ENCODE measurements at regions not wholly inside any gene's neighbourhood (a gene's known extent, or its start where the extent isn't known, plus 50 kb on each side); places are given as distances from the start of the nearest gene placed in this dataset.
"Not testable (repeated sequence)": the region's sequence is repeated elsewhere in the genome, so short reads cannot be mapped to it uniquely, and the experiment has no call there.

DNA sequence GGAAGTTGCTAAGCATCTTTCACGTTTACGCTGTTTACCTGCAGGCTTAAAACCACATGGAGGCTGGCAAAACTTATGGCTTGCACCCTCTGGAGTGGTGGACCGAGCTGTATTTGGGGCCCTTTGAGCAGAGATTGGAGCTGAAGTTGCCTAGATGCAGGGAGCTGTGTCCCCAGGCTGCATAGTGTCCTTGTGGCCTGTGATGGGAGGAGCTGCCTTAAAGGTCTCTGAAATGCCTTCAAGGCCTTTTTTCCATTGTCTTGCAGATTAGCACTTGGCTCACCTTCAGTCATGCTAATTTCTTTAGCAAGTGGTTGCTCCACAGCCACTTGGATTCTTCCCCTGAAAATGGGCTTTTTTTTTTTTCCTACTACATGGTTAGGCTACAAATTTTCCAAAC lies 81.5 kb upstream of the CHD1 start:
- Histone ChIP-seq H3K27me3 (ENCODE audit: control insufficient read depth in 3 of 3, insufficient read depth in 3 of 3, low read length in 2 of 3) (no peaks in the 10 kb centered on the region), H3K27ac (ENCODE audit: low read depth in 1 of 2, low read length in 1 of 2) (no peak overlapping the region), H3K4me3 (no peak overlapping the region), H3K4me1 (ENCODE audit: control insufficient read depth in 5 of 5, insufficient read depth in 5 of 5, low read length in 5 of 5) (no peaks in the 10 kb centered on the region), H3K36me3 (ENCODE audit: control insufficient read depth in 4 of 4, insufficient read depth in 4 of 4, low read length in 4 of 4) (no peaks in the 10 kb centered on the region), H3K9ac (ENCODE audit: insufficient read depth in 1 of 2, low read length in 2 of 2) (no peak overlapping the region), H3K9me3 (ENCODE audit: control insufficient read depth in 4 of 4, insufficient read depth in 3 of 4, low read length in 3 of 4) (no peaks in the 10 kb centered on the region)
- DNase-seq (no peak), ATAC-seq (ENCODE audit: insufficient read depth, low FRiP score) (no peak)
- 82% methylated on average over 3 of the region's 3 CpGs; no CpG with 5 or more reads in 1 of the 2 donors for WGBS, 2 donors
- TF ChIP-seq, protein P1, sequence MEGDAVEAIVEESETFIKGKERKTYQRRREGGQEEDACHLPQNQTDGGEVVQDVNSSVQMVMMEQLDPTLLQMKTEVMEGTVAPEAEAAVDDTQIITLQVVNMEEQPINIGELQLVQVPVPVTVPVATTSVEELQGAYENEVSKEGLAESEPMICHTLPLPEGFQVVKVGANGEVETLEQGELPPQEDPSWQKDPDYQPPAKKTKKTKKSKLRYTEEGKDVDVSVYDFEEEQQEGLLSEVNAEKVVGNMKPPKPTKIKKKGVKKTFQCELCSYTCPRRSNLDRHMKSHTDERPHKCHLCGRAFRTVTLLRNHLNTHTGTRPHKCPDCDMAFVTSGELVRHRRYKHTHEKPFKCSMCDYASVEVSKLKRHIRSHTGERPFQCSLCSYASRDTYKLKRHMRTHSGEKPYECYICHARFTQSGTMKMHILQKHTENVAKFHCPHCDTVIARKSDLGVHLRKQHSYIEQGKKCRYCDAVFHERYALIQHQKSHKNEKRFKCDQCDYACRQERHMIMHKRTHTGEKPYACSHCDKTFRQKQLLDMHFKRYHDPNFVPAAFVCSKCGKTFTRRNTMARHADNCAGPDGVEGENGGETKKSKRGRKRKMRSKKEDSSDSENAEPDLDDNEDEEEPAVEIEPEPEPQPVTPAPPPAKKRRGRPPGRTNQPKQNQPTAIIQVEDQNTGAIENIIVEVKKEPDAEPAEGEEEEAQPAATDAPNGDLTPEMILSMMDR (IDR thresholded peaks at IDR 0.05; ENCODE audit: control extremely low read depth, extremely low read depth): no peak

DNA sequence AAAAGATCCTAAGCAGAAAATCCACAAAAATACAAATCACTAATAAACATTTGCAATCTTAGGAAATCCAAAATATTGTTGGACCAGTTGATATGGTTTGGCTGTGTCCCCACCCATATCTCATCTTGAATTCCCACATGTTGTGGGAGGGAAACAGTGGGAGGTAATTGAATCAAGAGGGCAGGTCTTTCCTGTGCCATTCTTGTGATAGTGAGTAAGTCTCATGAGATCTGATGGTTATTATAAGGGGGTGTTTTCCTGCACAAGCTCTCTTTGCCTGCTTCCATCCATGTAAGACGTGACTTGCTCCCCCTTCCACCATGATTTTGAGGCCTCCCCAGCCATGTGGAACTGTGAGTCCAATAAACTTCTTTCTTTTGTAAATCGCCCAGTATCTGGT lies 79.2 kb upstream of the CHD1 start:
- 89 to 90% methylated on average over 2 of the region's 2 CpGs for WGBS, 2 donors
- ATAC-seq (ENCODE audit: insufficient read depth, low FRiP score): not testable (repeated sequence)

DNA sequence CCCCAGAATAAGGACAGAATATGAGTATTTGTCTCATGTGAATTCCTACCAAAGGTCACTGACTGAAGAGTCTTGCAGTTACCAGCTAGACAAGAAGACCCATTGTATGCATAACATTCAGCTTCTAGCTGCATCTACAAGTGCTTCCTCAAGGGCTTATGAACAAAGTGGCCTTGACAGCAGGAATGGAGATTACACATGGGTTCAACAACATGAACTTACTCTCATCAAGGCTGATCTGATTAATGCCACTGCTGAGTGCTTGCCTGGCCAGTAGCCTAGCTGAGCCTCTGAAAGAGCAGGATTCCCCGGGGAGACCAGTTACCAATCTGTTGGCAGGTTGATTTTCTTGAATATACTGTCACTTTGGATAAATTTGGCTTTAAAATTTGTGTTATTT lies 76.7 kb upstream of the CHD1 start:
- H3K27me3 ChIP-seq (ENCODE audit: control insufficient read depth in 3 of 3, insufficient read depth in 3 of 3, low read length in 2 of 3): no peaks in the 10 kb centered on the region
- no peaks in the 10 kb centered on the region for H3K9me3 ChIP-seq (ENCODE audit: control insufficient read depth in 4 of 4, insufficient read depth in 3 of 4, low read length in 3 of 4)
- no peaks in the 10 kb centered on the region for H3K4me1 ChIP-seq (ENCODE audit: control insufficient read depth in 5 of 5, insufficient read depth in 5 of 5, low read length in 5 of 5)
- H3K36me3 ChIP-seq (ENCODE audit: control insufficient read depth in 4 of 4, insufficient read depth in 4 of 4, low read length in 4 of 4): no peaks in the 10 kb centered on the region
- TF ChIP-seq, protein P1 (IDR thresholded peaks at IDR 0.05; ENCODE audit: control extremely low read depth, extremely low read depth): no peak
- no peak for DNase-seq
- H3K4me3 ChIP-seq: no peak overlapping the region
- ATAC-seq (ENCODE audit: insufficient read depth, low FRiP score): no peak
- WGBS, 2 donors: 71 to 90% methylated on average over 1 of the region's 1 CpG
- no peak overlapping the region for H3K9ac ChIP-seq (ENCODE audit: insufficient read depth in 1 of 2, low read length in 2 of 2)
- no peak overlapping the region for H3K27ac ChIP-seq (ENCODE audit: low read depth in 1 of 2, low read length in 1 of 2)

More for the DNA sequence above, 79.2 kb upstream of the CHD1 start:
- not testable (repeated sequence) for H3K27me3 ChIP-seq (ENCODE audit: control insufficient read depth in 3 of 3, insufficient read depth in 3 of 3, low read length in 2 of 3); DNase-seq; H3K9ac ChIP-seq (ENCODE audit: insufficient read depth in 1 of 2, low read length in 2 of 2); H3K27ac ChIP-seq (ENCODE audit: low read depth in 1 of 2, low read length in 1 of 2); H3K4me3 ChIP-seq; H3K36me3 ChIP-seq (ENCODE audit: control insufficient read depth in 4 of 4, insufficient read depth in 4 of 4, low read length in 4 of 4); H3K4me1 ChIP-seq (ENCODE audit: control insufficient read depth in 5 of 5, insufficient read depth in 5 of 5, low read length in 5 of 5); H3K9me3 ChIP-seq (ENCODE audit: control insufficient read depth in 4 of 4, insufficient read depth in 3 of 4, low read length in 3 of 4)

DNA sequence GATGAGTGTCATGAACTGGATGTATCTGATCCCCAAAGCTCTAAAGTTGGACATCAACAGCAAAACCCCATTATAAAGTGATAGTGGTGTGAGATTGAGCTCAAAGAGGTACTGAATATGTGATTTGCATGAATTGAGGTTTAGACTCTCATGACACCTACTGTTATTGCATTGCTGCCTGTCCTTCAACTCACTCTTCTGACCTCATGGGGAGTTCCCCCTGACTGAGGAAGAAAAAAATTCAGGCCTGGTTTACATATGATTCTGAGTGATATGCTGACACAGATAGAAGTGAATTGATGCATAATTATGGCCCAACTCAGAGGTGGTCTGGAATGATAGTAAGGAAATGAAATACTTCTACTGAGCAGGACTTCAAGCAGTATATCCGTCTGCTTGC lies 76.2 kb upstream of the CHD1 start:
- no peak for DNase-seq
- Histone ChIP-seq H3K27me3 (ENCODE audit: control insufficient read depth in 3 of 3, insufficient read depth in 3 of 3, low read length in 2 of 3) (no peaks in the 10 kb centered on the region), H3K4me3 (no peak overlapping the region), H3K36me3 (ENCODE audit: control insufficient read depth in 4 of 4, insufficient read depth in 4 of 4, low read length in 4 of 4) (no peaks in the 10 kb centered on the region), H3K4me1 (ENCODE audit: control insufficient read depth in 5 of 5, insufficient read depth in 5 of 5, low read length in 5 of 5) (no peaks in the 10 kb centered on the region), H3K9me3 (ENCODE audit: control insufficient read depth in 4 of 4, insufficient read depth in 3 of 4, low read length in 3 of 4) (no peaks in the 10 kb centered on the region), H3K9ac (ENCODE audit: insufficient read depth in 1 of 2, low read length in 2 of 2) (no peak overlapping the region), H3K27ac (ENCODE audit: low read depth in 1 of 2, low read length in 1 of 2) (no peak overlapping the region)
- 45 to 97% methylated on average over 1 of the region's 1 CpG for WGBS, 2 donors
- no peak for ATAC-seq (ENCODE audit: insufficient read depth, low FRiP score)
- TF ChIP-seq, protein P1 (IDR thresholded peaks at IDR 0.05; ENCODE audit: control extremely low read depth, extremely low read depth): no peak

Data from lung (tissue), 11 donors.